Activated naive CD4-positive, alpha-beta T cell treated with anti-CD3 and anti-CD28 coated beads, Interleukin-2, amount 50 U/mL, for 72 hours (primary cell): ENCODE measurements at regions not wholly inside any gene's neighbourhood (a gene's known extent, or its start where the extent isn't known, plus 50 kb on each side); places are given as distances from the start of the nearest gene placed in this dataset.
"Not testable (repeated sequence)": the region's sequence is repeated elsewhere in the genome, so short reads cannot be mapped to it uniquely, and the experiment has no call there.

Experiments used
- ATAC-seq, 2 donors: fragments of 150-1000 bp; cut with Tn5 transposase; 2 replicates each; pipeline ENCODE4 v1.10.0; 2021; ENCODE audit warnings: mild to moderate bottlenecking in 2 of 2, moderate library complexity in 2 of 2
- DNase-seq, 2 donors: peaks; one replicate each; pipeline ENCODE4 v3.0.0; 2021 to 2022; ENCODE audit warnings: low spot score in 2 of 2
- H3K27ac Mint-ChIP-seq, 2 donors: one replicate each; pipeline ENCODE4 v1.8.0; 2022; ENCODE audit warnings: mild to moderate bottlenecking in 2 of 2, mixed read lengths in 2 of 2
- H3K36me3 Mint-ChIP-seq, 2 donors: one replicate each; pipeline ENCODE4 v1.8.0; 2022; ENCODE audit warnings: mixed read lengths in 2 of 2
- H3K9me3 Mint-ChIP-seq, 2 donors: one replicate each; pipeline ENCODE4 v1.8.0; 2022; ENCODE audit warnings: mixed read lengths in 2 of 2

- ATAC-seq (no peak), DNase-seq (no peak)
- Mint-ChIP-seq H3K36me3 (peaks cover 0 to 8% of the 10 kb centered on the region in 2 donors), H3K27ac (no peak overlapping the region), H3K9me3 (peaks cover 23 to 25% of the 10 kb centered on the region in 2 donors)
Observed at GRCh38 chr4:111154934-111155333, 532.1 kb upstream of the PITX2 start.

GRCh38 chr4:111164556-111164955 lies 541.7 kb upstream of the PITX2 start:
- peaks cover 0 to 15% of the 10 kb centered on the region in 2 donors for H3K36me3 Mint-ChIP-seq
- H3K9me3 Mint-ChIP-seq, result peaks cover 12 to 26% of the 10 kb centered on the region in 2 donors
- not testable (repeated sequence) for ATAC-seq, DNase-seq, H3K27ac Mint-ChIP-seq

DNA sequence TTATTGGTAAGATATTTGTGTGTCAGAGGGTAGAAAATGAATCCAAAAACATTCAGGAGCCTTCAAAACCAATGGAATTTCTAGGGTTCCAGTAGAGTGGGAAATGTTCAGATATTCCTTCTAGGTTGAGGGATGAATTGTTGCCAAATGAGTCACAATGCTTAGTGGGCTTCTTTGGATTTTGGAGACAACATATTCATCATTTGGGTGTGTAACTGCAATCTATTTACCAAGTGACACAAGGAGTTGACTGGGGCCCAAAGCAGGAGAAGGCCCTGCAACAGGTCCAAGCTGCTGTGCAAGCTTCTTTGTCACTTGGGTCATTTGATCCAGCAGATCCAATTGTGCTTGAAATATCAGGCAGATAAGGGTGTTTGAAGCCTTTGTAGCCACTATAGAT lies 551.5 kb upstream of the PITX2 start:
- ATAC-seq, result no peak
- H3K36me3 Mint-ChIP-seq, result no peaks in the 10 kb centered on the region

DNA sequence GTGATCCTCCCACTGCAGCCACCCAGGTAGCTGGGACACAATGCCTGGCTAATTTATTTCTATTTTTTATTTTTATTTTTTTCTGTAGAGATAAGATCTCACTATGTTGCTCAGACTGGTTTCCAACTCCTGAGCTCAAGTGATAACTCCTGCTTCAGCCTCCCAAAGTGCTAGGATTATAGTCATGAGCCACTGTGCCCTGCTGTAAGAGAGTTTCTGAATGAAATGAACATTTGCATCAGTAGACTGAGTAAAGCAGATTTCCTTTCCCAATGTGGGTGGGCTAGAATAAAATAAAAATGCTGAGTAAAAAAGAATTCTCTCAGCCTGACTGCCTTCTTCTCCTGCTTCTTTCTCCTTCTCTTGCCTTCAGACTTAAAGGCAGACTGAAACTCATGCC lies 555.4 kb upstream of the PITX2 start:
- H3K9me3 Mint-ChIP-seq, result peaks cover 4 to 9% of the 10 kb centered on the region in 2 donors
- DNase-seq, result no peak
- ATAC-seq, result no peak
- H3K27ac Mint-ChIP-seq, result no peak overlapping the region
- H3K36me3 Mint-ChIP-seq, result no peaks in the 10 kb centered on the region

More for the DNA sequence above, 551.5 kb upstream of the PITX2 start:
- Mint-ChIP-seq H3K9me3 (peaks cover 16 to 18% of the 10 kb centered on the region in 2 donors), H3K27ac (no peak overlapping the region)
- no peak for DNase-seq

DNA sequence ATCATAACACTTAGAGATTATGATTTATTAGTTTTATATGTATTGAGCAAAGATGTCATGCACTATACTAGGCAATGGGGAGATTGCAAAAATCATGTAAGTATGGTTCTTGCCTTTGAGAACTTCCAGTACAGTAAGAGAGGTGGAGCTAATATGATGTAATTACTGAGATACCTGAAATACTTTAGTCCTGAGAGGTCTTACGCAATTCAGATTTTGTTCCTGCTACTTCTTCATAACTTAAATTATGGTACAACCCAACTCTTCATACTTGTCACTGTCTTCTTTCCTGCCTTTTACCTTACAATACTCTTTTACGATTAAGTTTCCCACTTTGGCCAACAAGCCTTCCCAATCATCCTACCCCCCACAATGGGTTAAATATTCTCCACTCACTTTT lies 564.2 kb upstream of the PITX2 start:
- H3K9me3 Mint-ChIP-seq, result peaks cover 0 to 5% of the 10 kb centered on the region in 2 donors
- H3K36me3 Mint-ChIP-seq, result no peaks in the 10 kb centered on the region
- ATAC-seq, result no peak
- H3K27ac Mint-ChIP-seq, result no peak overlapping the region
- DNase-seq, result no peak

GRCh38 chr4:111198446-111198845 lies 575.6 kb upstream of the PITX2 start:
- Mint-ChIP-seq H3K36me3 (no peaks in the 10 kb centered on the region), H3K27ac (no peak overlapping the region), H3K9me3 (peaks cover 7% of the 10 kb centered on the region in 2 donors)
- ATAC-seq (no peak), DNase-seq (no peak)

DNA sequence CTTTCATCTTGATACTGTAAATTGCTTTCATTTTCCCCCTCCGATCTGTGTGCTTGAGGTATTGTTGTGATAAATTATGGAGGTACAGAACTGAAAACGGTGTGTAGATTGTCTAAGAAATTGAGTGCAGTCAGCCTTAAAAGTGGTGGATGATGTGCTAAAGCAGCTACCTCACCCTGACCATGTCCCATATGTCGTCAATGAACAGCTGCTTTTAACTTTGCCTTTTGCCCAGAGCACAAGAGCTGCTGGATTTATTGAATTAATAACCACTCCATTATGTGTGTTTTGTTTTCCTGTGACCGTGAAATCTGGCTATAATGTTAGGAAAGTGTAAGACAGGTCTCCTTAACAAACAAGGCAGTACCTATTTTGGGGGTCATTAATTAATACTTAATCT lies 581.9 kb upstream of the PITX2 start:
- DNase-seq, result no peak
- H3K9me3 Mint-ChIP-seq, result peaks cover 3 to 4% of the 10 kb centered on the region in 2 donors
- no peaks in the 10 kb centered on the region for H3K36me3 Mint-ChIP-seq
- H3K27ac Mint-ChIP-seq, result no peak overlapping the region
- no peak for ATAC-seq

- H3K27ac Mint-ChIP-seq, result no peak overlapping the region
- ATAC-seq (no peak), DNase-seq (no peak)
- peaks cover 2 to 10% of the 10 kb centered on the region in 2 donors for H3K9me3 Mint-ChIP-seq
- no peaks in the 10 kb centered on the region for H3K36me3 Mint-ChIP-seq
Observed at GRCh38 chr4:111208970-111209369, 586.1 kb upstream of the PITX2 start.

- ATAC-seq, result no peak
Observed at GRCh38 chr4:111209706-111210105, 586.8 kb upstream of the PITX2 start.

DNA sequence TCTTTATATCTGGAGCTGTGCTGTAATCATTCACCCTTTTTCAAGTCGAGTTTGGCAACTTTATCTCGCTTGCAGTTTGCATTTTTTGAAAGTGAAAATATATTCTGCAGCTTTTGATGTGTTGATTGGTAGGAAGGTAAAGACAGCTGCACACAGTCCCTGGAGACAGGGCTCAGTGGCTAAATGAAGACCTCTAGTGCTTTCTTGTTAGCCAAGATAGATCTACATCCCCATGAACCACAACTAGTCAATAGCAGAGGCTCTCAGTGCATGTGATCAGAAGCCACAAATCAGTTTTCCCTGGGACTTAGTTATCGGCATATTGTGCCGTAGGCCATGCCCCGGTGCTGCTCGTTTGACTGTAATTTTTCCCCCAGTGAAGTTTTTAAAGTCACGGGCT lies 587.7 kb upstream of the PITX2 start:
- no peak for DNase-seq
- Mint-ChIP-seq H3K27ac (no peak overlapping the region), H3K36me3 (no peaks in the 10 kb centered on the region), H3K9me3 (peaks cover 0 to 10% of the 10 kb centered on the region in 2 donors)
- no peak for ATAC-seq

More at GRCh38 chr4:111209706-111210105, 586.8 kb upstream of the PITX2 start:
- H3K9me3 Mint-ChIP-seq, result peaks cover 0 to 10% of the 10 kb centered on the region in 2 donors
- no peaks in the 10 kb centered on the region for H3K36me3 Mint-ChIP-seq
- H3K27ac Mint-ChIP-seq, result no peak overlapping the region
- DNase-seq, result no peak

GRCh38 chr4:111213531-111213930 lies 590.7 kb upstream of the PITX2 start:
- H3K36me3 Mint-ChIP-seq, result no peaks in the 10 kb centered on the region
- peaks cover 0 to 10% of the 10 kb centered on the region in 2 donors for H3K9me3 Mint-ChIP-seq
- DNase-seq, result no peak
- ATAC-seq, result no peak
- no peak overlapping the region for H3K27ac Mint-ChIP-seq

GRCh38 chr4:111214371-111214770 lies 591.5 kb upstream of the PITX2 start:
- no peak overlapping the region for H3K27ac Mint-ChIP-seq
- ATAC-seq (no peak), DNase-seq (no peak)
- peaks cover 0 to 7% of the 10 kb centered on the region in 2 donors for H3K9me3 Mint-ChIP-seq
- H3K36me3 Mint-ChIP-seq, result no peaks in the 10 kb centered on the region

DNA sequence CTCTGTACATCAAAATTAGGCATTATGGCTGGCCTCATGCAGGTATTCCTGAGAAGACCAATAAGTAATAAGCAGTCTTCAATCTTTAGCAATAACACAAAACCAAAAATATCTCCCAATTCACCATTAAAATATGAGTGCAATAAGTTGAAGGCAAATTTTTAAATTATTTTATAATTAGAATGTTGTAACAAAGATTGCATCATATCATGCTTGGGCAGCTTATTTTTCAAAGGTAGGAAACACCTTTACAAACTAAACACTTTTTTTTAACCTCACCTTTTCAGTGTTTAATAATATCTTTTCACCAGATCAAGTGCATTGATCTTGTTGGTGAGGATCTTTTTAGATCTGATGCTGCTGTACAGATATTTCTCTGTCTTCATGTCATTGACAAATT lies 592.9 kb upstream of the PITX2 start:
- no peak for DNase-seq
- ATAC-seq, result no peak
- Mint-ChIP-seq H3K36me3 (no peaks in the 10 kb centered on the region), H3K9me3 (peaks cover 0 to 7% of the 10 kb centered on the region in 2 donors), H3K27ac (no peak overlapping the region)

- H3K36me3 Mint-ChIP-seq, result no peaks in the 10 kb centered on the region
- ATAC-seq (no peak), DNase-seq (no peak)
Observed at GRCh38 chr4:111216791-111217190, 593.9 kb upstream of the PITX2 start.

DNA sequence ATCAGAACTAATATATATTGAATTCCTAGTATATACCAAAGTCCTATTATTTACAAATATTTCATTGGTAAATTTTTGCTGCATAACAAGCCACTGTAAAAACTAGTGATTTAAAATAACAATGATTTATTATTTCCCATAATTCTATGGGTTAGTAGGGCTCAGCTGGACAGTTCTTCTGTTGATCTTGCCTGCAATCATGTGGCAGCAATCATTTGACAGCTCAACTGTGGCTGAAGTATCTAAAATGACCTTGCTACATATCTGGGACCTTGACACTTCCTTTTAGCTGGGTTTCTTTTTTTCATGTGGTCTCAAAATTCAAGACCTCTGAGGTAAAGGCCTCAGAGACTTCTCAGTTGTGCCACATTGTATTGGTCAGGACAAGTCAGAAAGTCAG lies 598.5 kb upstream of the PITX2 start:
- ATAC-seq (no peak), DNase-seq (no peak)
- Mint-ChIP-seq H3K9me3 (no peaks in the 10 kb centered on the region), H3K27ac (no peak overlapping the region), H3K36me3 (no peaks in the 10 kb centered on the region)

More at GRCh38 chr4:111216791-111217190, 593.9 kb upstream of the PITX2 start:
- Mint-ChIP-seq H3K27ac (no peak overlapping the region), H3K9me3 (peaks cover 0 to 5% of the 10 kb centered on the region in 2 donors)

GRCh38 chr4:111228396-111228795 lies 605.5 kb upstream of the PITX2 start:
- Mint-ChIP-seq H3K27ac (no peak overlapping the region), H3K9me3 (peaks cover 9 to 20% of the 10 kb centered on the region in 2 donors), H3K36me3 (no peaks in the 10 kb centered on the region)
- no peak for DNase-seq
- ATAC-seq, result no peak

GRCh38 chr4:111228874-111229273 lies 606.0 kb upstream of the PITX2 start:
- H3K9me3 Mint-ChIP-seq, result peaks cover 9 to 20% of the 10 kb centered on the region in 2 donors
- DNase-seq (no peak), ATAC-seq (no peak)
- no peak overlapping the region for H3K27ac Mint-ChIP-seq
- H3K36me3 Mint-ChIP-seq, result no peaks in the 10 kb centered on the region

DNA sequence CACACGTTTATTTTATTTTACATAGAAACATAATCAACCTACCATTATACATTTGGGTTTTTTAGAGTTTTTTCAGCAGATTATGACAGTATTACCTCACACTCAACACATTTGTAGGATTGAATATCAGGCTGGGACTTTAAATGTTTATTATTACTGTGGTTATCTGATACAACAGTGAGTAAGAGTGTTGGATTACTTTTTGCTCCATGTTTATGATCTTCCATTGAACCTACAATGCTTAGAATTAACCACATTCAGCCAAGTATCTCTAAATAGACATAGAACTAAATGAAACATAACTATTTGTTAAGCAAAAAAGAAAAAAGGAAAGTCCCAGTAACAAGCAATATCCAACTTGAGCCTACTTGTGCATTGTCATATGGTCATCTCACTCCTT lies 607.4 kb upstream of the PITX2 start:
- DNase-seq (no peak), ATAC-seq (no peak)
- H3K27ac Mint-ChIP-seq, result no peak overlapping the region
- no peaks in the 10 kb centered on the region for H3K36me3 Mint-ChIP-seq
- peaks cover 9 to 20% of the 10 kb centered on the region in 2 donors for H3K9me3 Mint-ChIP-seq

GRCh38 chr4:111231281-111231680 lies 608.4 kb upstream of the PITX2 start:
- Mint-ChIP-seq H3K27ac (no peak overlapping the region), H3K9me3 (peaks cover 9 to 20% of the 10 kb centered on the region in 2 donors), H3K36me3 (no peaks in the 10 kb centered on the region)
- ATAC-seq, result no peak
- DNase-seq, result no peak
